Ascending aorta (tissue), 2 donors: ENCODE measurements at regions not wholly inside any gene's neighbourhood (a gene's known extent, or its start where the extent isn't known, plus 50 kb on each side); places are given as distances from the start of the nearest gene placed in this dataset.

Experiments
- DNase-seq, 2 donors: peaks; one replicate each; pipeline ENCODE4 v3.0.0-alpha.2; 2019; ENCODE audit warnings: low spot score in 2 of 2
- H3K27ac ChIP-seq, 2 donors: fragments of 200-600 bp; sonication (generic); one replicate each; pipeline ENCODE4 v1.5.1; 2016 to 2017; ENCODE audit warnings: mild to moderate bottlenecking in 1 of 2
- H3K27me3 ChIP-seq: fragments of 200-600 bp; sonication (generic); one replicate; pipeline ENCODE4 v1.5.1; 2017
- H3K36me3 ChIP-seq, 2 donors: fragments of 200-600 bp; sonication (generic); one replicate each; pipeline ENCODE4 v1.5.1; 2016
- H3K4me1 ChIP-seq, 2 donors: fragments of 200-600 bp; sonication (generic); one replicate each; pipeline ENCODE4 v1.5.1; 2016 to 2017; ENCODE audit warnings: mild to moderate bottlenecking in 1 of 2
- H3K4me3 ChIP-seq, 2 donors: fragments of 200-600 bp; sonication (generic); one replicate each; pipeline ENCODE4 v1.5.1; 2016 to 2017; ENCODE audit warnings: mild to moderate bottlenecking in 1 of 2
- H3K9me3 ChIP-seq, 2 donors: fragments of 200-600 bp; sonication (generic); one replicate each; pipeline ENCODE4 v1.5.1; 2016
- intact Hi-C: fragments of 100-400 bp; cut with DNase I; formaldehyde crosslinking; loops from one replicate; pipeline ENCODE4 v1.15.1; 2023
- TF ChIP-seq, protein P1 (sequence below), 3 experiments: fragments of 200-600 bp in 2 of 3; fragments of 450-650 bp in 1 of 3; sonication (generic) in 2 of 3; IDR thresholded peaks; one replicate each; pipeline ENCODE4 v1.5.1; 2016 to 2019; ENCODE audit warnings: antibody characterized with exemption in 3 of 3, mild to moderate bottlenecking in 1 of 3, moderate library complexity in 1 of 3

DNA sequence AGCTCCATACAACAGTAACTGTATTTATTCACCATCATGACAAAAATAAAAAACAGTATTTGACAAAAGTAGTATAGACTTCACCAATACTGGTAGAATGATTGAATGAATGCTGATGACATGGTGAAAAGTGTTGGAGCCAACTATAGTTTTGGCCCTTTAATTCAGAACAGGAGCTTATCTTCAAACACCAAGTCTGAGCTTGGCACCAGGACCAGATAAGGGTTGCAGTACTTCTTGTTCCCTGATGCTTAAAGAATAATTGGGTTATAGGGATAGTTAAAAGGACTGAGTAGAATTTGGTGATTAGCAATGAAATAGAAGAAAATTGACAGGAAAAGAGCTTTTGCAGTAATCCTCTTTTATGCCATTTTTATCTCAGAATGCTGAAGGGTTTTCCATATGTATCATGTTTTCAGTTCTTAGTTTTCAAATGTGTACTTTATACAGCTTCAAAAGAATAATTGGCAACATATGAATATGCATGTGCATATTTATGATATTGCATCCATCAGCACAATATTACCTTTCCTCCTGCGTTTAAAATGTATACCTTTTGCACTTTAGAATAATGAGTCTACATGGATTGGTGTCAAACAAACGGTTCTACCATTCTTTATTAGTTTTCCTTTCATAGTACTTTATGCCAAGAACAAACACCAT lies 214.2 kb upstream of the ARHGAP42 start:
- Histone ChIP-seq H3K4me1 (no peaks in the 10 kb centered on the region), H3K27me3 (no peaks in the 10 kb centered on the region), H3K4me3 (no peak overlapping the region), H3K9me3 (no peaks in the 10 kb centered on the region), H3K36me3 (no peaks in the 10 kb centered on the region), H3K27ac (no peak overlapping the region)
- intact Hi-C loops, result no loop called here
- no peak for DNase-seq
- TF ChIP-seq, protein P1, sequence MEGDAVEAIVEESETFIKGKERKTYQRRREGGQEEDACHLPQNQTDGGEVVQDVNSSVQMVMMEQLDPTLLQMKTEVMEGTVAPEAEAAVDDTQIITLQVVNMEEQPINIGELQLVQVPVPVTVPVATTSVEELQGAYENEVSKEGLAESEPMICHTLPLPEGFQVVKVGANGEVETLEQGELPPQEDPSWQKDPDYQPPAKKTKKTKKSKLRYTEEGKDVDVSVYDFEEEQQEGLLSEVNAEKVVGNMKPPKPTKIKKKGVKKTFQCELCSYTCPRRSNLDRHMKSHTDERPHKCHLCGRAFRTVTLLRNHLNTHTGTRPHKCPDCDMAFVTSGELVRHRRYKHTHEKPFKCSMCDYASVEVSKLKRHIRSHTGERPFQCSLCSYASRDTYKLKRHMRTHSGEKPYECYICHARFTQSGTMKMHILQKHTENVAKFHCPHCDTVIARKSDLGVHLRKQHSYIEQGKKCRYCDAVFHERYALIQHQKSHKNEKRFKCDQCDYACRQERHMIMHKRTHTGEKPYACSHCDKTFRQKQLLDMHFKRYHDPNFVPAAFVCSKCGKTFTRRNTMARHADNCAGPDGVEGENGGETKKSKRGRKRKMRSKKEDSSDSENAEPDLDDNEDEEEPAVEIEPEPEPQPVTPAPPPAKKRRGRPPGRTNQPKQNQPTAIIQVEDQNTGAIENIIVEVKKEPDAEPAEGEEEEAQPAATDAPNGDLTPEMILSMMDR (IDR thresholded peaks at IDR 0.05), result no peak

DNA sequence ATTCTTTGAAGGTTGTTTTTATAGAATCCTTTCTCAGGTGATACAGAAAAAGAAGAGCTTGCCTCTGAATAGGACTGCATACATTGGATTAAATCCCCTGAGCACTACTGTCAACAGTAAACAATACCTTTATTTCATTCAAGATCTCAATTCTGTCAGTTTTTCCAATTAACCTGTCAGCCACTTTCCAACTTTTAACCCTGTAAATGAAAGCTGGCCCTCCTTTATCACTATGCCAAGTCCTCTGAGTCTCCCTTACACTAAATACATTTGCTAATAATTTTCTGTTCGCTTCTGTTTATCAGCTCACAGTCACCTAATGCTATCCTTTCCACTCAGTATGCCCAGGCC lies 213.7 kb upstream of the ARHGAP42 start:
- DNase-seq, result no peak
- no peaks in the 10 kb centered on the region for H3K36me3 ChIP-seq
- H3K4me3 ChIP-seq, result no peak overlapping the region
- intact Hi-C loops, result no loop called here
- H3K9me3 ChIP-seq, result no peaks in the 10 kb centered on the region
- TF ChIP-seq, protein P1 (IDR thresholded peaks at IDR 0.05), result no peak
- no peak overlapping the region for H3K27ac ChIP-seq
- no peaks in the 10 kb centered on the region for H3K27me3 ChIP-seq
- H3K4me1 ChIP-seq, result no peaks in the 10 kb centered on the region

GRCh38 chr11:100484948-100485347 lies 202.1 kb upstream of the ARHGAP42 start:
- Histone ChIP-seq H3K27me3 (no peaks in the 10 kb centered on the region), H3K9me3 (peaks cover 0 to 9% of the 10 kb centered on the region in 2 donors), H3K27ac (no peak overlapping the region), H3K36me3 (no peaks in the 10 kb centered on the region), H3K4me3 (no peak overlapping the region), H3K4me1 (no peaks in the 10 kb centered on the region)
- no peak for DNase-seq
- TF ChIP-seq, protein P1 (IDR thresholded peaks at IDR 0.05), result no peak
- intact Hi-C loops, result no loop called here

DNA sequence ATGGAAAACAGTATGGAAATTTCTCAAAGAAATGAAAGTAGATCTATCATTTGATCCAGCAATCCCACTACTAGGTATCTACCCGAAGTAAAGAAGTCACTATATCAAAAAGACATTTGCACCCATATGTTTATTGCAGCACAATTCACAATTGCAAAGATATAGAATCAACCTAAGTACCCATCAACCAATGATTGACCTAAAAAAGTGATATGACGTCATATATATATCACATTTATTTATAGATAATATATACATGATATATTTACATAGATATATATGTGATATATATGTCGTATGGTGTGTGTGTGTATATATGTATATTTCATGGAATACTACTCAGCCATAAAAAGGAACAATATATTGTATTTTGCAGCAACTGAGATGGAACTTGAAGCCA lies 188.3 kb upstream of the ARHGAP42 start:
- intact Hi-C loops, result no loop called here

GRCh38 chr11:100501450-100501849 lies 185.6 kb upstream of the ARHGAP42 start:
- Histone ChIP-seq H3K9me3 (peaks cover 0 to 6% of the 10 kb centered on the region in 2 donors), H3K27ac (no peak overlapping the region), H3K36me3 (no peaks in the 10 kb centered on the region), H3K4me1 (no peaks in the 10 kb centered on the region), H3K27me3 (no peaks in the 10 kb centered on the region), H3K4me3 (no peak overlapping the region)
- TF ChIP-seq, protein P1 (IDR thresholded peaks at IDR 0.05), result no peak
- no peak for DNase-seq
- intact Hi-C loops, result no loop called here

More for the DNA sequence above, 188.3 kb upstream of the ARHGAP42 start:
- H3K4me1 ChIP-seq, result no peaks in the 10 kb centered on the region
- H3K27me3 ChIP-seq, result no peaks in the 10 kb centered on the region
- H3K36me3 ChIP-seq, result no peaks in the 10 kb centered on the region
- peaks cover 0 to 6% of the 10 kb centered on the region in 2 donors for H3K9me3 ChIP-seq
- no peak overlapping the region for H3K27ac ChIP-seq
- DNase-seq, result no peak
- TF ChIP-seq, protein P1 (IDR thresholded peaks at IDR 0.05), result no peak
- H3K4me3 ChIP-seq, result no peak overlapping the region

DNA sequence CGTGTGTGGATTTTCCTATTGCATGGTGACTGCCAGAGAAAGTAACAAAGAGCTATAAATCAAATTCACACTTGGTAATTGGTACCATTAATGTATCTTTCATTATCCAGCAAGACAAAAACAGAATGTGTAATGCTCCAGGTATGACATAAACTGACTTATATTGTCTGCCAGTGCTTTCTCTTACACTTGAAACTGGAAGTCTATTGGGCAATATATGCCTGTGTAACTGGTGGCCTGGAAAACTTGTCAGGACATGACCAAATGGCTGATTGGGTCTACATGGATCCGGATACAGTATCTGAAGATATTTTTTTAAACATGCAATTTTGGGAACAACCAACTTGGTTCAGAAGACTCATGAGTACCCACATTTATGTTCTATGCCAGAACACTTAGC lies 174.6 kb upstream of the ARHGAP42 start:
- TF ChIP-seq, protein P1 (IDR thresholded peaks at IDR 0.05), result no peak
- H3K27ac ChIP-seq, result no peak overlapping the region
- no peaks in the 10 kb centered on the region for H3K27me3 ChIP-seq
- no peak overlapping the region for H3K4me3 ChIP-seq
- DNase-seq, result no peak
- H3K4me1 ChIP-seq, result no peaks in the 10 kb centered on the region
- no peaks in the 10 kb centered on the region for H3K9me3 ChIP-seq
- H3K36me3 ChIP-seq, result no peaks in the 10 kb centered on the region
- intact Hi-C loops, result no loop called here
